DMS79 (cell line): ENCODE measurements at regions not wholly inside any gene's neighbourhood (a gene's known extent, or its start where the extent isn't known, plus 50 kb on each side); places are given as distances from the start of the nearest gene placed in this dataset.
"Not testable (repeated sequence)": the region's sequence is repeated elsewhere in the genome, so short reads cannot be mapped to it uniquely, and the experiment has no call there.

Source experiments
- DNase-seq: peaks from one replicate; lab custom pipeline; 2025; lab: John Stamatoyannopoulos, UW

DNA sequence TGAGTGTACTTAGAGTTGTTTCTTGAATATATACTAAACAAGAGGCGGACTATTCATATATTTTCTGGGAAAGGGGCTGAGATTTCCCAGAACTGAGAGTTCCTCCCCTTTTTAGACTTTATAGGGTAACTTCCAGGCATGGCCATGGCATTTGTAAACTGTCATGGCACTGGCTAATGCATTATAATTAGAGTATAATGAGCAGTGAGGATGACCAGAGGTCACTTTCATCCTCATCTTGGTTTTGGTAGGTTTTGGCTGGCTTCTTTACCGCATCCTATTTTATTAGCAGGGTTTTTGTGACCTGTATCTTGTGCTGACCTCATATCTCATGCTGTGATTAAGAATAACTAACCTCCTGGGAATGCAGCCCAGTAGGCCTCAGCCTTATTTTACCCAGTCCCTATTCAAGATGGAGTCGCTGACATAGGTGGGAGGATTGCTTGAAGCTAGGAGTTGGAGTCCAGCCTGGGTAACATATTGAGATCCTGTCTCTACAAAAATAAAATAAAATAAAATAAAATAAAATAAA is 91.4 kb downstream of the MOBP start:
- DNase-seq = no peak

GRCh38 chr3:39559543-39559942 is 92.1 kb downstream of the MOBP start:
- no peak for DNase-seq

DNA sequence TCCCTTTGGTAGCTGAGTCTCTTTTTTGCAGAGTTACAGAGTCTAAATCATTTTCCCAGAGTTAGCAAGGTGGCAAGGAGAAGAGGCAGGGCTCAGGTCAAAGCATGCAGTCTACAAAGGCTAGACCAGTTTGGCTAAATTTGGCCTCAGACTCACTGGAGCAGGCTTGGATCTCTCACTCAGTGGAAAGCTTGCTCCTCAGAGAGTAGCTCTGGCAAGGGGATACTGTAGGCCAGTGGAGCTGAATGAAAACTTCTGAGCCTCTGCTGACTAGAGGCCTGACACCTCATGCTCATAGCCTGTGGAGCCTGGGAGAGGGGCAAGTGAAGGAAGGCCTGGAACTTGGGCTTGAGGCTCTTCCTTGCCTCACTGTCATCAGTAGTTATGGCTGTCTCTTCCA is 101.0 kb downstream of the MOBP start:
- no peak for DNase-seq

DNA sequence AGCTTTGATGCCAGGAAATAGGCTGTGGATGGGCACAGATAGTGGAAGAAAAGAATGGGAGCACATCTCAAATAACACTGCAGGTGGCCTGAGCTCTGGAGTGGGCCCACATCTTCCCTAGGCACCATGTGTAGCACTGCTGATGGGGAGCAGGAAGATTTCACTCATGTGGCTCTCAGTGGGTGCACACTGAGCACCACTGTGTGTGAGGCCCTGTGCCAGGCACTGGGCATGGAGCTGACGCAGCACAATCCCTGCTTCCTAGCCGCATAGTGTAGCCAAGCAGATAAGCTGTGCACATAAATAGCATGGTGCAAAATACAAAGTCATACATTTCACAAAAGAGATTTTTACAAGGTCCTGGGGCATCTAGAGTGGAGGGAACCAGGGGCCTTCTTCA is 101.6 kb downstream of the MOBP start:
- DNase-seq = no peak

- no peak for DNase-seq
Observed at GRCh38 chr3:39573392-39573791, 105.9 kb downstream of the MOBP start.

GRCh38 chr3:39577541-39577940 is 110.1 kb downstream of the MOBP start:
- no peak for DNase-seq

GRCh38 chr3:39586215-39586614 is 118.7 kb downstream of the MOBP start:
- not testable (repeated sequence) for DNase-seq

DNA sequence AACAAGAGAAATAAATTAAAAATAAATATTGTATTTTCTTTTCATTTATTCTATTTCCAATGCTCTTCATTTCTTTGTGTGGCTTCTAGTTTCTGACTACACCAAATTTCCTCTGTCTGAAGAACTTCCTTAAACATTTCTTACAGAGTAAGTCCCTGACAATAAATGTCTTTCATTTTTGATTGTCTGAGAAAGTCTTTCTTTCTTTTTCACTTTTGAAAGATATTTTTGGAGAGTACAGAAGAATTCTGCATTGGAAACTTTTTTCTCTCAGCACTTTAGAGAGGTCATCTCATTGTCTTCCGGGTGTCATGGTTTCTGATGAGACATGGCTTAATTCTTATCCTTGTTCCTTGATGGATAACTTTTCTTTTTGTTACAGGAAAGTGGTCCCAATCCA is 119.6 kb downstream of the MOBP start:
- DNase-seq = no peak

DNA sequence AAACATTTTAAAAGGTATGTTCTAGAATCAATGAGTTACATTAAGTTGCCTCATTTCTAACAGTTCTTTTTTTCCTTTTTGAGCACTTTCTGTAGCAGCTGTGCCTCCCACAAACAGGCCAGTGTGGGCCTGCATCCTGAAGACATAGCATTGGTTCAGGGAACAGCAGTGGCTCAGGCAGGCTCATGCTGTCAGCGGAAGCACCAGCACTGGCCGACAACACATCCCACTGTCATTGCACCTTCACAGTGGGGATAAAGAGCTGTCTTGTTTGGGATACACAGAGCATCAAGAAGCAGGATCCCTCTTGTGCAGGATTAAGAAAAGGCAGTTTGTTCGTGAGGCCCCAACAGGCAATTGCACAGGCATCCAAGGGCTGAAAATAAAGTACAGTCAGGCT is 123.3 kb downstream of the MOBP start:
- DNase-seq = no peak

DNA sequence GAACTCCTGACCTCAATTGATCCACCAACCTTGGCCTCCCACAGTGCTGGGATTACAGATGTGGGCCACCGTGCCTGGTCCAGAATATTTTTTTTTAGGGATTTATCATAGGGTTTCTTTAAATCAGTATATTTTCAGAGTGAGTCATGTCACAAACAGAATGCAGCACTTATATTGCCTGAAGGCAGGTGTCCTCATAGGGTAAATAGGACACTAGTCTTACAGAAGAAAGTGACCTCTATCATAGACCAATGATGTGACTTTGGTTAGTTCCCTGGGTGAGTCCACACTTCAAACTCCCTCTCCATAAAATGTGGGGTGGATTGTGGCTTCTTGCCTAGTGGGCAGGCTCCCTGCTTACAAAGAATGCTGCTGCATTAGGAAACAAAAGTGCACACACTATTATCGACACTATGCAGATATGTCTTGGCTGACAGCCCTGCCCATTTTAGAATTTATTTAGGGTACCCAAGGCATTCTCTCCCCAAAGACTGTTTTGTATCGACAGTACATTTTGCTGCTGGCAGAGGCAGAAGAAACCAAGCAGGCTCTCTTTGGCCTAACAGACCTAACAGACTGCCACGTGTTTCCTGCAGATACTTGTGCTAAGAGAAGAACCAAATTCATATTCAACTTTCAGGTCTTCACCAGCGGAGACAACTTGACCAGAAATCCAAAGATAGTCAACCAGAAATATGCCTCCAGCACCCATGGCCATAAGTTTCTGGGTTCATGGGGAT is 125.0 kb downstream of the MOBP start:
- DNase-seq = no peak

DNA sequence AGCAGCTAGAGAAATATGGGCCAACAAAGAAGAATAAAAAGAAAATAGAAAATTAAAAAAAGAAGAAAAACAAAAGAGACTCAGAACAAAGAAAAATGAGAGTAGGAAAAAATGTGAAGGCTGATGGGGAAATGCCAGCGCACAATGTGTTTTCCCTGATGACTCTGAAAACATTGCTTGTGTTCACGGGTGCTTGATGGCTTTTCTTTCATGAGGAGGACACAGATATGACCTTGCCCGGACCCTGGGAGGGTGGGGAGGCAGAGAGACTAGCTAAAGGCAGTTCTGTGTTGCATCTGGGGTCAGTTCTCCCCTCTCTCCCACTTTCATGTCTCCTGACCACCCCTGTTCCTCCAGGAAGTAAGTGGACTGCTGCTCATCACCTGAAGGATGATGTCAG is 125.9 kb downstream of the MOBP start:
- no peak for DNase-seq

GRCh38 chr3:39601241-39601640 is 133.8 kb downstream of the MOBP start:
- peak; percentile 51 for DNase-seq

DNA sequence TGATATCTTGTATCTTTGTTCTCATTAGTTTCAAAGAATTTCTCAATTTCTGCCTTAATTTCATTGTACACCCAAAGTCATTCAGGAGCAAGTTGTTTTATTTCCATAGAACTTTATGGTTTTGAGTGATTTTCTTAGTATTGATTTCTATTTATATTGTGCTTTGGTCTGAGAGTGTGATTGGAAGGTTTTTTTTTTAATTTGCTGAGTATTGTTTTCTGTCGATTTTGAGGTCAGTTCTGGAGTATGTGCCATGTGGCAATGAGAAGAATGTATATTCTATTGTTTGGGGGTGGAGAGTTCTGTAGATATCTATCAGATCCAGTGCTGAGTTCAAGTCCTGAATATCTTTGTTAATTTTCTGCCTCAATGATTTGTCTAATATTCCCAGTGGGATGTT is 138.4 kb downstream of the MOBP start:
- no peak for DNase-seq

GRCh38 chr3:39626198-39626597 is 158.7 kb downstream of the MOBP start:
- no peak for DNase-seq

DNA sequence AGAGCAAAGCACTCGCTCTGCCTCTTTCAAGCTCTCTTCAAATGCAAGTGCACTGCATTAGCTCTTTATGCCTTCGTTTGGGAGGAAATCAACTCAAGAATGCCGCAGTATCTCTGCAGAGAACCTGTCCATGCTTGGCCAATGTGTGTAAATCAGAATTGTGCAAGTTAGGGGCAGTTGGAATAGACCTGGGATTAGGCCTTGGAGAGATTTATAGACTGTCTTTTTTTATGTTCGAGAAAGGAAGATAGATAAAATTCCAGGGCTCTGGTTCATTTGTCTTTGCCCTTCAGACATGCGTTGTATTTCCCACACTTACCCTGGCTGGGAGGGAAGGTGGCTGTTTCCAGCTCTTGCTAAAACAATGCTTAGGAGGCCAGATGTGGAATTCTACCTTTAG is 163.7 kb downstream of the MOBP start:
- DNase-seq = no peak

DNA sequence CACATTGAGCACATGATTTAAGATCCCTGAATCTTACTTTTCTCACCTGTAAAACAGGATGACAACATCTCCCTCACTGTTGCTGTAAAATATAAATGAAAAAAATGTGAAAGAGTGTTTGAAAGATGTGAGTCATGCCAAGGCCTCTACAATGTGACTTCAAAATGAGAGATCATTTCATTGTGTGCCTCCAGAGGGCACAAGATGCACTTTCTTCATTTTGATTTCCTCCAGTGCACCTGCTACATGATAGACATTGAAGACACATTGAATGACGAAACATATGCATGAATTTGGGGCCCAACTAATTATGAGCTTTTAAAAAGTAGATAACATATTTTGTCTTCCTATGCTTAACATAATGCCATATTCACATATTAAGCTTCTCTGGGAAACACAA is 170.3 kb downstream of the MOBP start:
- DNase-seq = no peak

GRCh38 chr3:39638301-39638700 is 170.8 kb downstream of the MOBP start:
- no peak for DNase-seq

DNA sequence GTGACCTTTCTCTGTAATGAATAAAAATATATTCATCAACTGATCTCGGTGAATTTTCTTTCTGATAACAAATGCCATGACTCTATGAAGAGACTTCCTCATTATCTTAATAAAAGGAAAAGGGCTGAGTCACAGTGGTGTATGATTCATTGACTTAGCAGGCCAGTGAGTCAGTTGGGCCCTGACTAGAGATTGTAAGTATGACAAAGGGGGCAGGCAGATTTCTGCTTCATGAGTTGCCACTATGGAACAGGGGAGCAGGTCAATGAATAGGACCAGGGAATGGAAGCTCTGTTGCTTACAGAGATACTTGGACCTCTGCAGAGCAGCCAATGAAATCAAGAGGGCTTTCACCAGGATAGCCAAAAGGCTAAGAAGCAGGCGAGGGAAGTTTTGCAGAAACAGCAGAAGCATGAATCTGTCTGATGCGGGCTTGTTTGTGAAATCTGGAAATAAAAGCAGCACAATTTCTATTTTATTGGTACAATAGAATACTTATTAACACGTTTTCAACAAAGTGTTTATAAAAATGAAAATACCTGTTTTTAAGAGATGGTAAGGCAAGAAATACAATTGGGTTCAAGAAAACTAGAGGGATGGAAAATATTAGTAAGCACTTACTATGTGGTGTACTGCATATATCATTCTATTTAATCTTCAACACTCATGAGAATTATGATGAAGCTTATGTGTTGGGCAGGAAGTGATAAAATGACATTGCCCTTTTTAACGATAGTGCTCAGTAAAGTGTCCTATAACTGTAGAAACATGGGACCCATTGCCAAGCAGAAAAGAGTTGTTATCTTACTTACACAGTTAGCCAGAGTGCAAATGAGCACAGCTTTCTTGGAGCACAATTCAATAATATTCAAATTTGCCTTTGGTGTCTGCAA is 169.8 kb upstream of the MYRIP start:
- DNase-seq = no peak

DNA sequence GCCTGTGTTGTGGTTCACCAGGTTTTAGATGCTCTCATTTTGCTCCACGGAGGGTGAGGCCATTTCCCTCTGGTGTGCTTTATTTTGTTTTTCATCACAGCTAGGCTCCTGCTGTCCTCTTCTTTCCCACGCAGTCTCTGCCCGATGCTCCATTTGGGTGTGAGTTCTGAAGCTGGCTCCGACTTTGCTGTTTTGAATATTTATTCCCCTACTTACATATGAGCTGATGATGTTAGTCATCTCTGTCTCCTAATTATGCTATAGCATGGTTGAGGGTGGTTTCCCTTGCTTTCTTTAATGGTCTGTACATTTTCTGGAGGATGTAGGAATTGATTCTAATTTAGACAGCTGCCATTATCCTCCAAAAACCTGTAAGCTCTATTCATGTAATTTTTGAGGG is 168.1 kb upstream of the MYRIP start:
- no peak for DNase-seq

- DNase-seq = no peak
Observed at GRCh38 chr3:39644176-39644575, 165.2 kb upstream of the MYRIP start.

- DNase-seq = not testable (repeated sequence)
Observed at GRCh38 chr3:39651256-39651655, 158.2 kb upstream of the MYRIP start.

- DNase-seq = no peak
Observed at GRCh38 chr3:39651993-39652739, 157.2 kb upstream of the MYRIP start.
